Hindlimb muscle (tissue), 1 donor: ENCODE measurements at regions not wholly inside any gene's neighbourhood (a gene's known extent, or its start where the extent isn't known, plus 50 kb on each side); places are given as distances from the start of the nearest gene placed in this dataset.

Source experiments
- DNase-seq: peaks from one replicate; pipeline ENCODE4 v3.0.0-alpha.2; 2013

DNA sequence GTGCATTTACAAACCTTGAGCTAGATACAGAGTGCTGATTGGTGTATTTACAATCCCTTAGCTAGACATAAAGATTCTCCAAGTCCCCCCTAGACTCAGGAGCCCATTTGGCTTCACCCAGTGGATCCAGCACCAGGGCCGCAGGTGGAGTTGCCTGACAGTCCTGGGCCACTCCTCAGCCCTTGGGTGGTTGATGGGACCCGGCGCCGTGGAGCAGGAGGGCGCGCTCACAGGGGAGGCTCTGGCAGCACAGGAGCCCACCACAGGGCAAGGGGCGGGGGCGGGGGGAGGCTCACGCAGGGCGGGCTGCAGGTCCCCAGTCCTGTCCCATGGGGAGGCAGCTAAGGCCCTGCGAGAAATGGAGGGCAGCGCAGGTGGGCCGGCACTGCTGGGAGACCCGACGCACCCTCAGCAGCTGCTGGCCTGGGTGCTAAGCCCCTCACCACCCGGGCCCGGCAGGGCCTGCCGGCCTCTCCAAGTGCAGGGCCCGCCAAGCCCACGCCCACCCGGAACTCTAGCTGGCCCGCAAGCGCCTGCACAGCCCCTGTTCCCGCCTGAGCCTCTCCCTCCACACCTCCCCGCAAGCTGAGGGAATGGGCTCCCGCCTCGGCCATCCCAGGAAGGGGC lies 613.5 kb downstream of the TLE4 start:
- DNase-seq = no peak

DNA sequence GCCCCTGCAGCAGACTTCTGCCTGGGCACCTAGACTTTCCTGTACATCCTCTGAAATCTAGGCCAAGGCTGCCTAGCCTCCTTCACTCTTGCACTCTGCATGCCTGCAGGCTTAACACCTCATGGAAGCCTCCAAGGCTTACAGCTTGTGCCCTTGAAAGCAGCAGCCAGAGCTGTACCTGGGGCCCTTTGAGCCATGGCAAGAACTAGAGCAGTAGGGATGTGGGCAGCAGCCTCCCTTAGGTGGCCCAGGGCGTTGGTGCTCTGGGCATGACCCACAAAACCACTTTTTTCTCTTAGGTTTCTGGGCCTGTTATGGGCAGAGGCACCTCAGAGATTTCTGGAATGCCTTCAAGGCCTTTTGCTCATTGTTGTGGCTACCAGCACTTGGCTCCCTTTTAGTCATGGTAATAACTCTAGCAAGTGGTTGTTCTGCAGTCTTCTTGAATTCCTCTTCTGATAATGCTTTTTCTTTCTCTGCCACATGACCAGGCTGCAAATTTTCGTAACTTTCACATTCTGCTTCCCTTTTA lies 606.2 kb downstream of the TLE4 start:
- no peak for DNase-seq

DNA sequence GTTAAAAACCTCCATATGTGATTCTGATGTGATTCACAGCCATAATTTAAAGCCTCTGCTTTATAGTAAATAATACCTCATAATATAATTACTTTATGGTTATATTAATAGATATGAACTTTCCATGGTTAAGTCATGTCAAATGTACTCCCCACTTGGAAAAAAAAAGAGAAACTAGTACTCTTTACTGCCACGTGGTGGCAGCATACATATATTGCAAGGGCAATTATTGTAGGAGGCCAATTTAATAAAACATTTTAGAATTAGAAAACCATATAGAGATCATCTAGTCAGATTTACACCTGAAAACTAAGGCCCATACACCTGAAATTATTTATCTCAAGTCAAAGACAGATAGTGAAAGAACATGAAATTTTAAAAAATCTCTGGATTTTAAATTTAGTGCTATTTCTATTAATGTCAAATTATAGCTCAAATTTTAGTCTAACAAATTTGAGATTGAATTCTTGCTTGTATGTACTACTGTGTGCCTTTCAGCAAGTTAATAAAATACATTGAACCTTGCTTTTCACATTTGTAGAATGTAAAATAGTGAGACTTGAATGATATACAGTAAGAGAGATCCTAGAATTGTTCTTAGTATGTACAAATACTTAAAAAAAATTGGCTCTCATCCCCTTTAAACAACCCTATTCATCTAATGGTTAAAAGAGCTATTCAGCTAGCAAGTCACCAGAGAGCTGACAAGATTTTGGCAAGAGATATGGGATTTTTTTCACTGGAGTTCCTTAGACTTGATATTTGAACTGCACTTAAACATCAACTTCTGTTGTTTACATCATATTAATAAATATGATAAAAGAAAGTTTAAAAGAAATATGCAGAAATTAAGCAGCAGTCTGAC lies 603.8 kb downstream of the TLE4 start:
- DNase-seq = peak; percentile 19

DNA sequence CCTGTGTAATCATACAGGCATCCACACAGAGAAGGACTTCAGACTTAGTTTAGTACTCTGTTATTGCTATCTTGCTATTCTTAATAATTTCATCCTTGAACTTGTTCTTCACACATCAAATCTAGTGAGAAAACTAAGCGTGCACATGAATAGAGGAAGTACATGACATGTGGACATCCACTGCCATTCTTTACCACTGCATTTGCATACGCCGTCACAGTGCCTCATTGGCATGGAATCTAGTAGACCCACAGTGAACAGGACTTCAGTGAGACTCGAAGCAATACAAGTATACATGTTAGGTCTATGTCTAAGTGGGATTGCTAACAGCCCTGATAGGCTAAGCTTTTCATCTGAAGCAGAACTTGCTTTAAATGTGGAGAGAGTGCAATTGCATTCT lies 592.1 kb downstream of the TLE4 start:
- no peak for DNase-seq

DNA sequence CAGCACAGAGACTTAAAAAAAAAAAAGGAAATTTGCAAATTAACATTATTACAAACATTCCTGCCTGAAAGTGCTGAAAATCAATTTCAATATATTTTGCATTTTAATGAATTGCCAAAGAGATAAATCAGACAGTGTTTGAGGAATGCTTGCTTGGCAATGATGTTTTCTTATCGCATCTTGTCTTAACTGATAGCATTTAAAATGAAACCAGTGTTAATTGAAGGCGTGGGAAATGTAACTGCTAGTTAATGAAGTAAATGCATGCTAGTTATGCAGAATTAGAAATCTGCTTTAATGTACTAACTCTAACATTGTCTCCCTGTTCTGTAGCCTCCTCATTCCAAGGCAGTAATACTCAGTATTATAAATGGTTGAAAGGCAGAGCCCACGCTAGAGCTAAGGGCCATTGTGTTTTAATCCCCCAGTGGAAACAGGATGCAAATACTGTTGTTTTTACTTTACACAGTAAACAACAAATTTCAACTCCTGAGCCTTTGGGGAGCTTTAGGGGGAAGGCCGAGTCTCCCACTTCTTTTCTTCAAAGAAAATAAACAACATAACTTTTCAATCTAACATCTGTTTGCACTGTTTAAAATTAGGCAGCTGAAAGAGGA lies 586.9 kb downstream of the TLE4 start:
- no peak for DNase-seq

DNA sequence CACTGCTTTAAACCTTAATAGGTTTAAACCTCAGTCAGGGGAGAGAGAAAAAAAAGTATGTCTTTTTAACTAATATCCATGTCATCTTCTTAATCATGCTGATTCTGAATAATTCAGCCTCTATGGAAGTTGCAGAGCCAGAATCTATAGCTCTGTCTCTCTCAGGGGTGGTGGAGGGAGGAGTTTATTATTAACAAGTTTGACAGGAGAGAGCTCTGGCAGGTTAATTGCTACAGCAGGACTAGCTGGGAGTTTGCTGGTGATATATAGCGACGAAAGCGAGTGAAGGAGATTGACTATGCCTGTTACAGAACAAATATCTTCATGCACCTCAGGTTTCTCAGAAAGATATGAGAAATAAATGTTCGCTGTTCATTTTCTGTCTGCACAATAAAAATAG lies 586.4 kb downstream of the TLE4 start:
- DNase-seq = no peak

DNA sequence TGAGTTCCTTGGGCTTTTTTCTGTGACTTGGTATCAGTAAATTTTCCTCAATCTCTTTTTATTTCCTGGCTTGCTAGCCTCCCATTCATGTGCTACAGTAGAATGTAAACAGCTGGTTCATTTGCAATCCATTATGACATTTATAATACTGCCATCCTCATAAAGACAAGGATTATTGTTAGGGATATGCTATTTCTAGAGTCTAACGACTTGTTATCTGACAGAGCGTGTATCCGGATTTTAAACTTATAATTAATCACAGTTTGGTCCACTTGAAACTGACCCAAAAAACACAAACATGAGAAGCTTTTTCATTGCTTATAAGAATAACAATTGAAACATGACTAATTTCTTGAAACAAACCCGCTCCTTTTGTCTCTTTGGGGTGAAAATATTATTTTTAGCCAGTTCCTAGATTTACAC lies 585.8 kb downstream of the TLE4 start:
- DNase-seq = no peak

DNA sequence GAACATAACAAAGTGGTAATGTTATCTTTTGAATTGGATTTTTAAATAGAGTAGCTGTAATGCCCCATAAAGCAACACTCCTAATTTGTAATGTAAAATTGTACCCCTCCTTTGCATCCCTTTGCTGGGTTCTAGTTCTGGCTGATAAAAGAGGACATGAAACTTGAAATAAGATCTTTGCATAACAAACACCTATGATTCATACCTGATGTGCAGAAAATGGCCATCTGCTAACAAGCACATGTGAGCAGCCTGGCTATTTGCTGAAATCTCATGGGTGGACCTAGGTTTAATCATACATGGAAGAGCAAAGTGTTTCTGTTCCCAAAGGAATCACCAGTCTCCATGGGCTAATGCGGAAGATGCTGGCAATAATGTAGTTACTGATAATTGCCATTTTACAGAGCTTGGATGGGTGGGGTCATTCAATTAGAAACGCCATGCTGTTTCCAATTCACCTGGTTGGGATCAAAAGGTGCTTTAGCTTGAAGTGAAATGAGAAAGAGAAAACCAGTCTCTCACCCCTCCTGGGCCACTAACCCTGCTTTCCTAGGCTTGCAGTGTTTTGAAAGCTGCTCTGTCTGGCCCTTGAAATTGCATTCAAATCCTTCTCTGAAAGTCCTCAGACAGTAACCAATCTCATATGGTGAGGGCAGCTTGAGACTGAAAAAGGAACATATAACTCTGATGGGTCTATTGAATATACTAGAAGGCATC lies 585.1 kb downstream of the TLE4 start:
- no peak for DNase-seq

DNA sequence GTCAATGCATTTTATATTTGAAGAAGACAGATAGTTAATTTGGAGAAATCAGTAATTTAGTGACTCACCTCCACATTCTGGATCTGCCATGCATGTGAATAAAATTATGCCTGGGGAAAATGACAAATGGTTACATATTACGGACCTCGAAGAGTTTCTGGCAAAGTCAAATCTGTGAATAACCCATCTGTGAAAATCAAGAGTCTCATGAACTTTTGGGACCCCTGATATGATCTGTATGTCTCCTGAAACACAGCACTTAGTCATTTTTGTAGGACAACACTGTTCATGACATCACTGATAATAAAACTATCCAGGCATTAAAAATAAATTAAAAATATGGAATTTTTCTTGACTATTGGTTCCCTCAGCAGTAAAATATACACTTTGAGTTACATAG lies 584.5 kb downstream of the TLE4 start:
- no peak for DNase-seq

DNA sequence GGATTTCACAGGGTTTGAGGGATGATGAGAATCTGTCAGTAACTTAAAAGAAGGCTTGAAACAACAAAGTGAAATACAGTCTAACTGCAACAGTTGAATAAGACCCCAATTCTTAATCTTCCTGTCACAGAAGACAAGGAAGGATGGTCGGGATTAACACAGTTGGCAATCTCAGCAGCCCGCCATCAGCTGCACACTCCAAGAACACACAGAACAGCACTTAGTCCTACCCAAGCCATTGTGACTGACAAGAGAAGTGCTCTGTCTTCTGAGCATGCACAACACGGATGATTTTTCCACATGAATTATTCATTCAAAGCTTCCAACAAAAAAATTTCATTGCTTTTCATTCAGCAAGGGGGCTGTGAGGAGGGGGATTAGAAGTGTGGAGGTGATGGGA lies 576.1 kb downstream of the TLE4 start:
- DNase-seq = no peak

DNA sequence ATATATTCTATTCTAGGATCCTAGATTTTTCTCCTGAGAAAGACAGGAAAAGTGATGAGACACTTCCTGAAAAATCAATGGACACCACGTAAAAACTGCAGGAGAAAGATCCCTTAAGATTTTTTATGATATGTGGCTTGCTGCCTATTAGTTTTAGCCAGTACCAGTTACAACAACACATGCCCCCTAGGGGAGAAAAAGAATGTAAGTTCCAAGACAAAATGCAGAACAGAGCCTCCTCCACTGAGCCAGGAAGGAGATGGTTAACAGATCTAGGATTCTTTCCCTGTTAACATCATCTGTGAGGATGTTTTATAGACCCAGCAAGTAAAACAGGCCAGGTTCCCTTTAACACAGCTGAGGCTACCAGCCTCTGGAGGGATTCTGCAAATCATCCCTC lies 574.7 kb downstream of the TLE4 start:
- no peak for DNase-seq

DNA sequence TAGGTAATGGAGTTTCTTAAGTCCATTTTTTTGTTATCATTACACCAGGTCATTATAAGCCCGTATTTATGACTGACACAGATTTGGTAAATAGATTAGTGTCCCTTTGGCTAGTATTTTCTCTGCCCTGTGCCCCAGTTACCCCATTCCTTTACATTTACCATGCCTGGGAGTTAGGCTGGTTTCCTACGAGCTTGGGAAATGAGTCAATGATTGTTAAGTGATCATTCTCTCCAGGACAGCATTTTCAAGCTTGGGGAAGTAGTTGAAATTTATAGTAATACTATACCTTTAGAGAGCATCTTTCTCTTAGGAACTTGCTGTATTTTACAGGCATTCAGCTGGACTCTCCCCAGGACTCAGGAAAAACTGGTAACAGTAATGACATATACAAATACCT lies 573.1 kb downstream of the TLE4 start:
- no peak for DNase-seq

DNA sequence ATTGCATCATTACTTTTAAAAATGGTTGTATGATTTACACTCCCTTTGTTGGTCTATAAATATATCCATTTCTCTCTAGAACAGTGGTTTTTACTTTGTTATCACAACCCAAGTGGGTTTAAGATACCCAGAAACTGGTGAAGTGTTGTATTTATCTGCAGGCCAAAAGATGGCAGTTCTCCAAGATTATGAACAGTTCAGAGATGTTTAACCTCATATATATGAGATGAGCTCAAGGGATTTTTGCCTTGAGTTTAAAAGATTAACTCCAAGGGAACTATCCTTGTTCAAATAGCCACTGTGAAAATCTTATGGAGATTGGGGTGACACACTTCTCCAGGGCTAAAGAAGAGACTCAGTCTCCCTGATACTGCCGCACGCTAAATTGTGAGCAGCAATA lies 572.6 kb downstream of the TLE4 start:
- DNase-seq = no peak

DNA sequence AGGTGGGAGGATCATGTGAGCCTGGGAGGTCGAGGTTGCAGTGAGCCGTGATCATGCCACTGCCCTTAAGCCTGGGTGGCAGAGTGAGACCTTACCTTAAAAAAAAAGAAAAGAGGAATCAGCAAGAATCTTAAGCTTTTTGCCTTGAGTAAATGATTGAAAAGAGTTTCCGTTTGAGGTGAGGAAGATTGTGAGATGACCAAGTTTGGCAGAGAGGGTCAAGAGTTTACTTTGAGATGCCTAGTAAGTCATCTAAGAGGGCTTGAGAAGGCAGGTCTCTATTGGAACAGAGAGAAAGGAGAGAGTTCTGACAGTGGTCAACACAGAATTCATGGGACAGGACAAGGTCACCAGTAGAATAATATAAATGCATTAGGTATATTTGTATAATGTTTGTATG lies 572.1 kb downstream of the TLE4 start:
- DNase-seq = no peak

DNA sequence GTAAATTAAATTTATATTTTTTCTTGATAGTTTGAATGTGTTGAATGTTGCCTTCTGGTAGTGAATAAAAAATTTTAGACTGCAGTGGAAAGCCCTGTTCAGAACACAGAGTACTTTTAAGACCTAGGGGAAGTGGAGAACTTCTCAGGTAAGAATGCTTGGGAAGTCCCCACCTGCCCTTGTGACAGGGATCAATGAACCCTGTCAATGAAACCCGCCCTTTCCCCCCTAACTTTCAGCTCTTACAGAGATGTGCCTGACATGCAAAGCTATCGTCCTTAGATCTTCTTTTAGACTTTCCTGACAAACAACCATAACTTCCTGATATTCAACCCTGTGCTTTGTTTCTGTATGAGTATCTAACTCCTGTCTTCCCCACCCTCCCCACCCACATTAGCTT lies 562.7 kb downstream of the TLE4 start:
- no peak for DNase-seq

DNA sequence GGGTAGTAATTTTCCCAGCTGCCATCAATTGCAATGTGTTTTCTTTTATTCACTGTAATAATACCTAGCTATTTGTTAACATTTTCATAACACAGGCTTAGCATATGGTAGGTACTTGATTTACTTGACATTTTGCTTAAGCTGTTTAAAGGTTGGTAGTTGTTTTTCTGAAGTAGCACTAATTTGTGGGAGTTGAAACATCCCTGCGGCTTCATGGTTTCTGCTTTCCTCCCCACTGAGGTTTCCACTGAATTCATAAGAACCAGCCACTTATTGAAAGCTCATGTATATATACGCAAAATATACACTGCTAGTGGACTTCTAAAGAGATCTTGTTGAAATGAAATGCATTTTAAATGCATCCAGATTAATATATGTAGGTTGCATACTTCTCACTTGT lies 559.9 kb downstream of the TLE4 start:
- DNase-seq = no peak

DNA sequence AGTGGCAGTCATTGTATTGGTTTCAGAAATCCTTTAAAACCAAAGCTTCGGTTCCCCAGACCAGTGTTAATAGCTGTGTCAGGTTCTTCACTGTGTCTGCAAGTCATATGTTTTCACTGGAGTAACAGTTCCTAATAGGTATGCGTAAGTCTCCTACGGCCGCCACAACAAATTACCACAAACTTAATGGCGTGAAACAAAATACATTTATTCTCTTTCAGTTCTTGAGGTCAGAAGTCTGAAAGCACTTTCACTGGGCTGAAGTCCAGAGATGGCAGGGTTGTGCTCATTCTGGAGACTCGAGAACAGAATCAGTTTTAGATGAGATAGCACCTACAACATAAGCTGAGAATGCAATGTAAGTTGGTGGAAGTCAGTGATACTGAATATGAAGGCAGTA lies 556.2 kb downstream of the TLE4 start:
- no peak for DNase-seq

DNA sequence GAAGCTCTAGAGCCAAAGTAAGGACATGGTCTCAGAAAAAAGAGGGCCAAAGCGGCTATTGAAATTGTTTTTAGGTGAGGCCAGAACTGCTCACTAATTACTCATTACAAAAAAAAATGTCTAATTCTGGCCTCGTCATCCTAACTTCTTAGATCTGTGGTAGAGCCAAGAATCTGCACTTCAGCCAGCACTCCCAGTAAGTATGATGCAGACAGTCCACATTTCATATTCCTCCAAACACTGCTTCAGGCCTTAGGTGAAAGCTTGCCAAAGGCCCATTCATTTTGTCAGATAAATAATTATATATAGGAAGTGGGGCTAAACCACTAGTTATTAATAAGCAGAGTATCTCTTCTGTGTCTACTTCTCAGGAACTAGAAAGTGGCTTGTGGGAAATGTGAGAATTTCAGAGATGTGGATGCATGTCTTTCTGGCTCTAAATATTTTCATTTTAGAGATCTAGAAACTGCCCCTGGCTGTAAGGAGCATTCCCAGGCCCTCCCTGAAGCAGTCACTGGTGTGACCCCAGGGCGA lies 554.0 kb downstream of the TLE4 start:
- DNase-seq = no peak

DNA sequence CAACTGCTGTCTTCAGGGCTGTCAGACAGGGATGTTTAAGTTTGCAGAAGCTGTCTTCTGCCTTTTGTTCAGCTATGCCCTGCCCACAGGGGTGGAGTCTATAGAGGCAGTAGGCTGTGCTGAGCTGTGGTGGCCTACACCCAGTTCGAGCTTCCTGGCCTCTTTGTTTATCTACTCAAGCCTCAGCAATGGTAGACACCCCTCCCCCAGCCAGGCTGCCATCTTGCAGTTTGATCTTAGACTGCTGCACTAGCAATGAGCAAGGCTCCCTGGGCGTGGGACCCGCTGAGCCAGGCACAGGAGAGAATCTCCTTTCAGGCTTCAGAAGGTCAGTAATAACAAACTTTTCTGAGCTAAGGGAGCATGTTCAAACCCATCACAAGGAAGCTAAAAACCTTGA lies 545.3 kb downstream of the TLE4 start:
- no peak for DNase-seq

DNA sequence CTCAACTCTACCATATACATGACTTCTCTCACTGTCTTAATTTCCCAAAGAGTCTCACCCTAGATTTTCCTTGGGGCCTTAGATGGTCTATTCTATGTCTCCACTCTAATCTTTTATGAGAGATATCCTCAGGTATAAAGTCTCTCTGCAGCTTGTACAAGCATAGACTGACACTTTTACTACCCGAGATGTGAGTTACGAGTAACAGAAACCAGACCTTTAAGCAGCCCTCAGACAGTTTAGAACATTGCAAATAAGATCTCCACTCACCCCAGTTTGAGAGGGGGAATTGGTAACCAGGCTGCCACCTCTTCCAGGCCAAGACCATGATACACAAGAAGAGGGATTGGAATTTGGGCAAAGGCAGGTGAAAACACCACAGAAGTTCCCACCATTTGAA lies 542.5 kb downstream of the TLE4 start:
- no peak for DNase-seq

DNA sequence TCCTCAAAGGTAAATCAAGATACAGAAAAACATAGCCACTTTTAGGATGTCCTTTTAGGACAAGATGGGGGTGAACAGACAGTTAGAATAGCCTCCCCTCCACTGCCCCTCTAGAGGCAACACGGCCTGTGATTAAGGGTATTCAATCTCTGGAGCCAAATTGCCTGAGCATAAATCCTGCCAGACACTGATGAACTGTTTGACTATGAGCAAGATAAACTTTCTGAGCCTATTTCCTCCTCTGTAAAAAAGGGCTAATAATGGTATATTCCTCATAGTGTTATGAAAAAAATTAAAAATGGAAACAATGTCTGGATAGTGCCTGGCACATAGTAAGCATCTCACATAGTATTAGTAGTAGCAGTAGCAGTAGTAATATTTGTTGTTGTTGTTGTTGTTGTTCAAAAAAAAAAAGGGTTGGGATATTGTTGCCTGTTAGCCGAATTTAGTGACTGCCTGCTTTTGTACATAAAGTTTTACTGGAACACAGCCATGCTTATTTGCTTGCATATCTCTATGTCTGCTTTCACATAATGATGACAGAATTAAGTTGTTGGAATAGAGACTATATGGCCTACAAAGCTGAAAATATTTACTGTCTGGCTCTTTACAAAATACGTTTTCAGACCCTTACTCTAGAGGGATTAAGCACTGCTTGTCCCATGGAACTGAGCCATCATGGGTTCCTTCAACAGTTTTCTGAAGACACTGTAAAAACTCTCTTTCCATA lies 536.3 kb downstream of the TLE4 start:
- no peak for DNase-seq

DNA sequence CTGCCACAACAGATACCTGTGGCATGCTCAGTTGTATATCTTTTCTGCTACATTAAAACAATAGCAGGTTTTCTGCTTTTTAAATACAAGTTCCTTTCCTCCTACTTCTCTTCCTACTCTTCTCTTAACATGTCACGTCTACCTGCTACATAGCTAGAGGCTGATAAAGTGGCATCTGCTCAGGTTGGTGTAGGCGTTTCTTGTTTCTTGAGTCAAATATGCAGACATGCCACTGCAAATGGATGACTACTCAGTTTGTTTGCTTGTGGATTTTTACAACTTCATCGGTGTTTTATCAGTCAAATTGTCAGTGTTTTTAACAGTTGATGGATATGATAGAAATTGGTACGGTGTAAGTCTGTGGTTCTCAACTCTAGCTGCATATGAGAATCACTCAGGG lies 525.7 kb downstream of the TLE4 start:
- no peak for DNase-seq
